Uterus (tissue), 2 donors: ENCODE measurements at regions not wholly inside any gene's neighbourhood (a gene's known extent, or its start where the extent isn't known, plus 50 kb on each side); places are given as distances from the start of the nearest gene placed in this dataset.

Source experiments
- POLR2A ChIP-seq, 2 donors: fragments of 450-650 bp; IDR thresholded peaks; one replicate each; pipeline ENCODE4 v1.6.1; 2016; ENCODE audit warnings: antibody characterized with exemption in 2 of 2, mild to moderate bottlenecking in 1 of 2, moderate library complexity in 1 of 2
- TF ChIP-seq, protein P1 (sequence below), 4 experiments: fragments of 200-600 bp in 2 of 4; fragments of 450-650 bp in 2 of 4; sonication (generic) in 2 of 4; IDR thresholded peaks; one replicate each; pipeline ENCODE4 v1.5.1; 2016 to 2019; ENCODE audit warnings: antibody characterized with exemption in 4 of 4, mild to moderate bottlenecking in 2 of 4, moderate library complexity in 1 of 4

DNA sequence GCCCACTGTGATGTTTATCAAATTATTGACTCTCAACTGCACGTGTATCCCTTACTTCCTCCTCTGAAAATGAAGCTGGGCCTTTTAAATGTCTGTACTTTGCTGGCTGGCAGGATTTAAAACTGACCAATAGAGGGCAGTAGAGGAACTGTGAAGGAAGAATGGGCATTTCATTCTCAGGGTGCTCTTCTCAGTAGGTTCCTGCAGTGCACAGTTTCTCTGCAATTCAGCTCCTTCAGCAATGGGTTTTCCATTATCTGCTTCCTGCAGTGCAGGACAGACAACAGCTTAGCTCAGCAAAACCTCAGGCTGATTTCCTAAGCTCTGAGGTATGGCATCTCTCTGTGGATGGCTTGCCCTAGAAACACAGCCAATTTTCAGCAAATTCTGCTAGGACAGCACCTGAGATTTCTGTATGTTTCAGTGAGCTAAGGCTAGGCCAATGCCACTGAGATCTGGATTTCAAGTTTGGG lies 298.4 kb upstream of the PRDM9 start:
- TF ChIP-seq, protein P1, sequence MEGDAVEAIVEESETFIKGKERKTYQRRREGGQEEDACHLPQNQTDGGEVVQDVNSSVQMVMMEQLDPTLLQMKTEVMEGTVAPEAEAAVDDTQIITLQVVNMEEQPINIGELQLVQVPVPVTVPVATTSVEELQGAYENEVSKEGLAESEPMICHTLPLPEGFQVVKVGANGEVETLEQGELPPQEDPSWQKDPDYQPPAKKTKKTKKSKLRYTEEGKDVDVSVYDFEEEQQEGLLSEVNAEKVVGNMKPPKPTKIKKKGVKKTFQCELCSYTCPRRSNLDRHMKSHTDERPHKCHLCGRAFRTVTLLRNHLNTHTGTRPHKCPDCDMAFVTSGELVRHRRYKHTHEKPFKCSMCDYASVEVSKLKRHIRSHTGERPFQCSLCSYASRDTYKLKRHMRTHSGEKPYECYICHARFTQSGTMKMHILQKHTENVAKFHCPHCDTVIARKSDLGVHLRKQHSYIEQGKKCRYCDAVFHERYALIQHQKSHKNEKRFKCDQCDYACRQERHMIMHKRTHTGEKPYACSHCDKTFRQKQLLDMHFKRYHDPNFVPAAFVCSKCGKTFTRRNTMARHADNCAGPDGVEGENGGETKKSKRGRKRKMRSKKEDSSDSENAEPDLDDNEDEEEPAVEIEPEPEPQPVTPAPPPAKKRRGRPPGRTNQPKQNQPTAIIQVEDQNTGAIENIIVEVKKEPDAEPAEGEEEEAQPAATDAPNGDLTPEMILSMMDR (IDR thresholded peaks at IDR 0.05) = peak in 1 of 4 experiments; percentile 5
- TF ChIP-seq POLR2A (IDR thresholded peaks at IDR 0.05) = no peak
